ENCODE measurements at regions not wholly inside any gene's neighbourhood (a gene's known extent, or its start where the extent isn't known, plus 50 kb on each side); places are given as distances from the start of the nearest gene placed in this dataset.
A peak's percentile ranks its signal among the peaks of the same experiment; 100 is the strongest.

DNA sequence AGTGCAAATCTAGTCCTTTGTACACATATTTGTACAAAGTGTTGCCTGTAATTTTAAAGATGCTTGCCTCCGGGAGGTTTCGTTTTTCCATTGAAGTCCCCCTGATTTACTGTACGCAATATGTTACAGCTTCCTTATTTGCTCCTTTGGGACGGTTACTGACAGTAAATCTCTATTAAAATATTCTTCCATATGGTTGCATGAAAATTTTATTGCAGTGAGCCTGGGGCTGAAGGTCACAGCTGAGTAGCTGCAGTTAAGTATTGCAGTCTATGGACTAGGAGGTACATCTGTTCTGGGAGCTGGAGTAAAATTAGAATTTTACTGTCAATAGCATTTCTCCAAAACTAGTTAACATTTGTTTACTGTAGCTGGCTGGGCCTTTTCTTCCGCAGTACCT is 119.2 kb downstream of the ETAA1 start:
- Histone ChIP-seq H3K36me3 (ENCODE audit: control insufficient read depth, insufficient read depth, low read length) (no peaks in the 10 kb centered on the region), H3K27me3 (ENCODE audit: control insufficient read depth, insufficient read depth, low read length) (no peaks in the 10 kb centered on the region), H3K4me3 (ENCODE audit: low read depth, low read length) (no peak overlapping the region)
- no peak for DNase-seq (ENCODE audit: low read depth)
- ChIA-PET POLR2A (no interaction called here), CTCF (no interaction called here)
- TF ChIP-seq, protein P1, sequence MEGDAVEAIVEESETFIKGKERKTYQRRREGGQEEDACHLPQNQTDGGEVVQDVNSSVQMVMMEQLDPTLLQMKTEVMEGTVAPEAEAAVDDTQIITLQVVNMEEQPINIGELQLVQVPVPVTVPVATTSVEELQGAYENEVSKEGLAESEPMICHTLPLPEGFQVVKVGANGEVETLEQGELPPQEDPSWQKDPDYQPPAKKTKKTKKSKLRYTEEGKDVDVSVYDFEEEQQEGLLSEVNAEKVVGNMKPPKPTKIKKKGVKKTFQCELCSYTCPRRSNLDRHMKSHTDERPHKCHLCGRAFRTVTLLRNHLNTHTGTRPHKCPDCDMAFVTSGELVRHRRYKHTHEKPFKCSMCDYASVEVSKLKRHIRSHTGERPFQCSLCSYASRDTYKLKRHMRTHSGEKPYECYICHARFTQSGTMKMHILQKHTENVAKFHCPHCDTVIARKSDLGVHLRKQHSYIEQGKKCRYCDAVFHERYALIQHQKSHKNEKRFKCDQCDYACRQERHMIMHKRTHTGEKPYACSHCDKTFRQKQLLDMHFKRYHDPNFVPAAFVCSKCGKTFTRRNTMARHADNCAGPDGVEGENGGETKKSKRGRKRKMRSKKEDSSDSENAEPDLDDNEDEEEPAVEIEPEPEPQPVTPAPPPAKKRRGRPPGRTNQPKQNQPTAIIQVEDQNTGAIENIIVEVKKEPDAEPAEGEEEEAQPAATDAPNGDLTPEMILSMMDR (IDR thresholded peaks at IDR 0.05; ENCODE audit: insufficient read depth, low read depth, low read length) = no peak

DNA sequence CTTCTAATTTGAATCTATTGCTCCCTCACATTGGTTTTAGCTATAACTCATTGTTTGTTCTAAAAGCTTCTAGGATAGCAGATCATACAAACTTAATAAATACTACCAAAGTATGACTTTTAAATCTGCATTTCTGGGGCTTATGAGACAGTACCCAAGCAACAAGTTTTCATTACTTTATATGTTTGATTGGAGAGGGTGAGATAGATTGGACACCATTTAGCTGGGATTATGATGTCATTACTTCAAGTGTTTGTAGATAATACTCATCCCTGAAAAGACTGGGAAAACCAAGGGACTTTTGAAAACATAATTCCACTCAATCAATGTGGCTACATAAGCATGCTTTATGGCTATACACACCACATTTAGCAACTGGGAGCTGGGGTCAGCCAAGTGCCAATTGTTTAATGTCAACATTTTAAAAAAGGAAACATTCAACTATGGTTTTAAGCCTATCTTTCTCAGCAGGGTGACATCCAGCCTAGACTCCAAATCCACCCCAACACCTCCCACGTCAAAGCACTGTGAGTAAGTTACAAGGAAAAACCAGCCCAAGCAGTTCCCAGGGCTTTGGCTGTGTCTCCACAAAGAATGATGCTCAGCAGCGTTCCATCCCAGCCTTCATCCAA is 119.9 kb downstream of the ETAA1 start:
- DNase-seq (ENCODE audit: low read depth) = peak; percentile 42
- TF ChIP-seq, protein P1 (IDR thresholded peaks at IDR 0.05; ENCODE audit: insufficient read depth, low read depth, low read length) = no peak
- ChIA-PET CTCF (interaction anchor here (0.9 kb wide), 1 partner anchor 134 kb away, joined by 4 read pairs; no protein-coding TSS in a partner anchor), POLR2A (no interaction called here)
- H3K27me3 ChIP-seq (ENCODE audit: control insufficient read depth, insufficient read depth, low read length) = no peaks in the 10 kb centered on the region
- H3K36me3 ChIP-seq (ENCODE audit: control insufficient read depth, insufficient read depth, low read length) = no peaks in the 10 kb centered on the region
- no peak overlapping the region for H3K4me3 ChIP-seq (ENCODE audit: low read depth, low read length)

DNA sequence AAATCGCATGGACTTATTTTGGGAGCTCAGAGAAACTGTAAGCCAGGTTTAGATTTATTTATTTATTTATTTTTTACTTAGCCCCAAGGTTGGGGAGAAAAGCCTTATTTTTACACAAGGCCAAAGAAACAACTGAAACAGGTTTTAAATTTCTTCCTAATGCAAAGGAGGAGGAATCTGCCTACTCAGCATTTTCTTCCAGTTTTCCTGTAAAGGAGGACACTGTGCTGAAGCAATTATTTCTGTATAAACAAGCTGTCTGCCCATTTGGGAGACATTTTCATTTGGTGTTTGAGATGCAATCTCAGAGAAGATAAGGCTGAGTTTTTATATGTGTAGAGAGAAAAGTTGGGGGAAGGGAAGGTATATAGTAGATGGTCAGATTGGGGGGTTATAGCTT is 125.0 kb downstream of the ETAA1 start:
- H3K4me3 ChIP-seq (ENCODE audit: low read depth, low read length) = no peak overlapping the region
- TF ChIP-seq, protein P1 (IDR thresholded peaks at IDR 0.05; ENCODE audit: insufficient read depth, low read depth, low read length) = no peak
- ChIA-PET CTCF (interaction anchor here (0.5 to 2.2 kb wide), 2 partner anchors 10 to 1882 kb away, joined by 3 to 9 read pairs; no protein-coding TSS in a partner anchor), POLR2A (no interaction called here)
- no peak for DNase-seq (ENCODE audit: low read depth)
- no peaks in the 10 kb centered on the region for H3K27me3 ChIP-seq (ENCODE audit: control insufficient read depth, insufficient read depth, low read length)
- no peaks in the 10 kb centered on the region for H3K36me3 ChIP-seq (ENCODE audit: control insufficient read depth, insufficient read depth, low read length)

DNA sequence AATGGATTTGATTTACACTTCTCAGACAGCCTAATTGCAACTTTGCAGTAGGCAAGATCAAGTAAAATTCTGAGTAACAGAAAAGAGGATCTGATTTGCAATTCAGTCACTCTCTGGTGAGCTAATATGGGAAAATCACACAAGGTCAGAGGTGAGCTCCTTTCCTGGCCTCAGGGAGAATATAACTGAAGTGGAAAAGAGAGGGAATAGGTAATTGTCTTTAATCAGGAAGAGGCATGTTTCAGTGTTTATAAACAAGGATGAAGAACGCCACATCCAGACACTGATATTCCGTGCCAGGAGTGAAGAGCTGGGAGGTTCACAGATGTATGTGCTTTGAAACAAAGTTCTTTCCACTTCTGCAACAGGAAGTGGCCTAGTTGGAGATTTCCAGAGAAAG is 127.1 kb downstream of the ETAA1 start:
- ChIA-PET CTCF (interaction anchor here (0.6 to 1.0 kb wide), 2 partner anchors 12 to 594 kb away, joined by 3 read pairs; no protein-coding TSS in a partner anchor), POLR2A (no interaction called here)
- H3K36me3 ChIP-seq (ENCODE audit: control insufficient read depth, insufficient read depth, low read length) = no peaks in the 10 kb centered on the region
- no peaks in the 10 kb centered on the region for H3K27me3 ChIP-seq (ENCODE audit: control insufficient read depth, insufficient read depth, low read length)
- H3K4me3 ChIP-seq (ENCODE audit: low read depth, low read length) = no peak overlapping the region
- TF ChIP-seq, protein P1 (IDR thresholded peaks at IDR 0.05; ENCODE audit: insufficient read depth, low read depth, low read length) = no peak
- DNase-seq (ENCODE audit: low read depth) = no peak

DNA sequence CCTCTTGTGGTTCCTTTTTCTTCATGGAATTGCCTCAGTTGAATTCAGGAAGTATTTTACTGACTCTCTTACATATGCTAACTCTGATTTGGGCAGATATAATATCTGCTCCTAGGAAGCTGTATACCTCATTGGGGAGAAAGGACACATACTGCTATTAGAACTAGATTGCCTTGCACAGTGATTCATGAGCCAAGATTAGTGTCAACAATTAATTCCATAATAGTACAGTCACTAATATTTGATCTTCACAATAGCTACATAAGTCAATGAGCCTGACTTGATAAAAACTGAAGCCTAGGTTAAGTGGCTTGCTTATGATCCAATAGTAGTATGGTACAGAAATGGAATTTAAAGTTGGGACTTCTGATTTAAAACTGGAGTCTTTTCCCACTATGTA is 127.6 kb downstream of the ETAA1 start:
- H3K36me3 ChIP-seq (ENCODE audit: control insufficient read depth, insufficient read depth, low read length) = no peaks in the 10 kb centered on the region
- POLR2A ChIA-PET = no interaction called here
- no peaks in the 10 kb centered on the region for H3K27me3 ChIP-seq (ENCODE audit: control insufficient read depth, insufficient read depth, low read length)
- CTCF ChIA-PET = interaction anchor here (1.0 kb wide), 1 partner anchor 11 kb away, joined by 3 read pairs; no protein-coding TSS in a partner anchor
- TF ChIP-seq, protein P1 (IDR thresholded peaks at IDR 0.05; ENCODE audit: insufficient read depth, low read depth, low read length) = no peak
- H3K4me3 ChIP-seq (ENCODE audit: low read depth, low read length) = no peak overlapping the region
- DNase-seq (ENCODE audit: low read depth) = no peak
